ENCODE measurements at regions not wholly inside any gene's neighbourhood (a gene's known extent, or its start where the extent isn't known, plus 50 kb on each side); places are given as distances from the start of the nearest gene placed in this dataset.

GRCh38 chr16:66189951-66190350 is 176.5 kb upstream of the CDH5 start:
- Histone ChIP-seq H3K27me3 (ENCODE audit: control insufficient read depth in 1 of 2, insufficient read depth in 2 of 2, low read length in 2 of 2) (no peaks in the 10 kb centered on the region), H3K4me3 (replicated peaks in 1 of 3; ENCODE audit: insufficient read depth in 1 of 3, low read depth in 2 of 3, low read length in 3 of 3) (no peak overlapping the region), H3K9me3 (ENCODE audit: low read length) (no peaks in the 10 kb centered on the region), H2AFZ (ENCODE audit: low read length) (no peak overlapping the region), H3K36me3 (replicated peaks in 1 of 2; ENCODE audit: control insufficient read depth in 1 of 2, insufficient read depth in 2 of 2, low read length in 2 of 2) (no peaks in the 10 kb centered on the region), H4K20me1 (ENCODE audit: insufficient read depth, low read length) (no peaks in the 10 kb centered on the region), H3K9ac (ENCODE audit: insufficient read depth, low read depth, low read length) (no peak overlapping the region), H3K4me2 (ENCODE audit: low read depth, low read length) (no peak overlapping the region), H3K27ac (ENCODE audit: extremely low read length, insufficient read depth, low read length) (no peak overlapping the region), H3K4me1 (ENCODE audit: insufficient read depth, low read length) (no peaks in the 10 kb centered on the region), H3K79me2 (ENCODE audit: insufficient read depth, low read length) (no peaks in the 10 kb centered on the region)
- ATAC-seq (no peak), FAIRE-seq (no peak), DNase-seq (ENCODE audit: low spot score) (no peak)
- 17% methylated on average over 4 of the region's 4 CpGs for WGBS (ENCODE audit: low lambda C conversion rate)
- ChIA-PET CTCF (ENCODE audit: low intra/inter-chr PET ratio, low total read pairs) (no interaction called here), POLR2A (no interaction called here)
- in situ Hi-C loops (cut with HindIII; ENCODE audit: extremely low pct_ligation_motif_present, low pct_unique_long_range_greater_than_20kb) (no loop called here), intact Hi-C loops (cut with micrococcal nuclease; ENCODE audit: unreplicated experiment) (no loop called here)
- BruUV-seq (replicated peaks): no TSS peak
- TF ChIP-seq CEBPB (IDR thresholded peaks at IDR 0.05; ENCODE audit: borderline replicate concordance, low read depth, low read length) (no peak), STAT5B (CRISPR knock-in tag; IDR thresholded peaks at IDR 0.05) (no peak), CREBL2 (CRISPR knock-in tag; IDR thresholded peaks at IDR 0.05; ENCODE audit: borderline replicate concordance) (no peak), HCFC1 (IDR thresholded peaks at IDR 0.05; ENCODE audit: low read depth, low read length) (no peak), ZNF510 (CRISPR knock-in tag; IDR thresholded peaks at IDR 0.05; ENCODE audit: low read depth) (no peak)

- Histone ChIP-seq H3K4me3 (replicated peaks in 1 of 3; ENCODE audit: insufficient read depth in 1 of 3, low read depth in 2 of 3, low read length in 3 of 3) (no peak overlapping the region), H3K9me3 (ENCODE audit: low read length) (no peaks in the 10 kb centered on the region), H3K27ac (ENCODE audit: extremely low read length, insufficient read depth, low read length) (no peak overlapping the region), H3K27me3 (ENCODE audit: control insufficient read depth in 1 of 2, insufficient read depth in 2 of 2, low read length in 2 of 2) (no peaks in the 10 kb centered on the region), H3K9ac (ENCODE audit: insufficient read depth, low read depth, low read length) (no peak overlapping the region), H3K4me1 (ENCODE audit: insufficient read depth, low read length) (no peaks in the 10 kb centered on the region), H2AFZ (ENCODE audit: low read length) (no peak overlapping the region), H3K36me3 (replicated peaks in 1 of 2; ENCODE audit: control insufficient read depth in 1 of 2, insufficient read depth in 2 of 2, low read length in 2 of 2) (no peaks in the 10 kb centered on the region), H3K4me2 (ENCODE audit: low read depth, low read length) (no peak overlapping the region), H4K20me1 (ENCODE audit: insufficient read depth, low read length) (no peaks in the 10 kb centered on the region), H3K79me2 (ENCODE audit: insufficient read depth, low read length) (no peaks in the 10 kb centered on the region)
- ATAC-seq (no peak), FAIRE-seq (no peak), DNase-seq (ENCODE audit: low spot score) (no peak)
- intact Hi-C loops (cut with micrococcal nuclease; ENCODE audit: unreplicated experiment): no loop called here
- in situ Hi-C loops (cut with HindIII; ENCODE audit: extremely low pct_ligation_motif_present, low pct_unique_long_range_greater_than_20kb): no loop called here
- POLR2A ChIA-PET: no interaction called here
- TF ChIP-seq ZNF740 (CRISPR knock-in tag; IDR thresholded peaks at IDR 0.05): no peak
- no peak for TF ChIP-seq HMGXB3 (CRISPR knock-in tag; IDR thresholded peaks at IDR 0.05; ENCODE audit: borderline replicate concordance)
- TF ChIP-seq ZNF75D (CRISPR knock-in tag; IDR thresholded peaks at IDR 0.05; ENCODE audit: borderline replicate concordance): no peak
- TF ChIP-seq FUBP1 (CRISPR knock-in tag; IDR thresholded peaks at IDR 0.05; ENCODE audit: borderline replicate concordance): no peak
- 26% methylated on average over 9 of the region's 10 CpGs for WGBS (ENCODE audit: low lambda C conversion rate)
- BruUV-seq (replicated peaks): no TSS peak
- CTCF ChIA-PET (ENCODE audit: low intra/inter-chr PET ratio, low total read pairs): no interaction called here
Measured at GRCh38 chr16:66188917-66189725, 177.4 kb upstream of the CDH5 start.
